ENCODE measurements at regions not wholly inside any gene's neighbourhood (a gene's known extent, or its start where the extent isn't known, plus 50 kb on each side); places are given as distances from the start of the nearest gene placed in this dataset.

DNA sequence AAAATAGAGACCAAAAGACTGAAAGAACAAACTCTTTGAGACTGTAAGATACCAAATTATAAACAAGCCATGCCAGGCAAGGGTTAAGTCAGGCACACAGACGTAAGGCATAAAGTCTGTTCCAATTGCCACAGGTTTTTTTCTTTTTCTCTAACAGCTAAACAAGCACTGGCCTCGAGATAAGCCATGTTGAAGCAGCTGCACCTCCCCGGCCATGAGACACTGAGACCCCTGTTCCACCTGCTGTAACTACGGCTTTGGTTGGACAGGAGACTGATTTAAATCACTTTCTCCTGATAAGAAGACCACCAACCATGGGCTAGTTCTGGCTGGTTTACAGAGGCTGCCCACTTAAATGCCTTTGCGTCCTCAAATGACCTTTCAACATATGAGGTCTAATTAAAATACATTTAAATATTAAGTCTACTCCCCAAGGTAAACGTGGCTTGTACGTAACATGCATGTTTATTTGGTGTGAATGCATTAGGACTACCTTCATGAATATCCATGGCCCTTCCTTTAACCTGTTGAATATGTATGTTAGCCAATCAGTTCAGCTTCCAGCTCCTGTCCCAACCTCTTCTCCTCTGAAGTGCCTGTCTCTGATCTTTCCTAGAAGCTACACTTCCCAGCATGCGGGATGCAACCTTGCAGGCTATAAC, 117.2 kb downstream of the CMPK2 start:
- H2AFZ ChIP-seq (ENCODE audit: low read depth, low read length) = no peak overlapping the region

GRCh38 chr2:6749962-6750361, 115.7 kb downstream of the CMPK2 start:
- H3K79me2 ChIP-seq (replicated peaks; ENCODE audit: insufficient read depth, low read length) = no peaks in the 10 kb centered on the region
- peaks cover 3% of the 10 kb centered on the region for H3F3A ChIP-seq (ENCODE audit: insufficient read depth, low read length, poor library complexity, severe bottlenecking)
- H3K9me2 ChIP-seq (ENCODE audit: insufficient read depth, low read length) = no peaks in the 10 kb centered on the region
- no peaks in the 10 kb centered on the region for H3K9me3 ChIP-seq (ENCODE audit: low read length)
- no peak overlapping the region for H3K4me3 ChIP-seq (ENCODE audit: low read length)
- no peaks in the 10 kb centered on the region for H3K36me3 ChIP-seq (ENCODE audit: insufficient read depth, low read length)
- no peaks in the 10 kb centered on the region for H3K27me3 ChIP-seq (ENCODE audit: insufficient read depth, low read depth, low read length)
- no peak overlapping the region for H2AFZ ChIP-seq (ENCODE audit: low read depth, low read length)
- H3K9ac ChIP-seq (ENCODE audit: low read length) = no peak overlapping the region
- H3K27ac ChIP-seq (ENCODE audit: low read length) = no peak overlapping the region
- H4K20me1 ChIP-seq (ENCODE audit: insufficient read depth) = no peaks in the 10 kb centered on the region
- H3K4me2 ChIP-seq (ENCODE audit: low read length) = no peak overlapping the region
- no peak for TF ChIP-seq EZH2 (IDR thresholded peaks at IDR 0.05; ENCODE audit: borderline replicate concordance, insufficient read depth, low read length, poor library complexity, severe bottlenecking)
- TF ChIP-seq EP300 (conservative IDR thresholded peaks at IDR 0.05; ENCODE audit: poor library complexity, severe bottlenecking) = no peak
- TF ChIP-seq TAF1 (IDR thresholded peaks at IDR 0.05; ENCODE audit: low read depth) = no peak
- TF ChIP-seq SMC3 (conservative IDR thresholded peaks at IDR 0.05; ENCODE audit: poor library complexity) = no peak
- TF ChIP-seq RAD21 (conservative IDR thresholded peaks at IDR 0.05) = no peak
- TF ChIP-seq, protein P1, sequence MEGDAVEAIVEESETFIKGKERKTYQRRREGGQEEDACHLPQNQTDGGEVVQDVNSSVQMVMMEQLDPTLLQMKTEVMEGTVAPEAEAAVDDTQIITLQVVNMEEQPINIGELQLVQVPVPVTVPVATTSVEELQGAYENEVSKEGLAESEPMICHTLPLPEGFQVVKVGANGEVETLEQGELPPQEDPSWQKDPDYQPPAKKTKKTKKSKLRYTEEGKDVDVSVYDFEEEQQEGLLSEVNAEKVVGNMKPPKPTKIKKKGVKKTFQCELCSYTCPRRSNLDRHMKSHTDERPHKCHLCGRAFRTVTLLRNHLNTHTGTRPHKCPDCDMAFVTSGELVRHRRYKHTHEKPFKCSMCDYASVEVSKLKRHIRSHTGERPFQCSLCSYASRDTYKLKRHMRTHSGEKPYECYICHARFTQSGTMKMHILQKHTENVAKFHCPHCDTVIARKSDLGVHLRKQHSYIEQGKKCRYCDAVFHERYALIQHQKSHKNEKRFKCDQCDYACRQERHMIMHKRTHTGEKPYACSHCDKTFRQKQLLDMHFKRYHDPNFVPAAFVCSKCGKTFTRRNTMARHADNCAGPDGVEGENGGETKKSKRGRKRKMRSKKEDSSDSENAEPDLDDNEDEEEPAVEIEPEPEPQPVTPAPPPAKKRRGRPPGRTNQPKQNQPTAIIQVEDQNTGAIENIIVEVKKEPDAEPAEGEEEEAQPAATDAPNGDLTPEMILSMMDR (IDR thresholded peaks at IDR 0.05; ENCODE audit: poor library complexity, severe bottlenecking) = no peak
- no peak for TF ChIP-seq MXI1 (conservative IDR thresholded peaks at IDR 0.05; ENCODE audit: poor library complexity, severe bottlenecking)

More for the DNA sequence above, 117.2 kb downstream of the CMPK2 start:
- Histone ChIP-seq H3K9me2 (ENCODE audit: insufficient read depth, low read length) (no peaks in the 10 kb centered on the region), H4K20me1 (ENCODE audit: insufficient read depth) (no peaks in the 10 kb centered on the region), H3K9me3 (ENCODE audit: low read length) (no peaks in the 10 kb centered on the region), H3K36me3 (ENCODE audit: insufficient read depth, low read length) (no peaks in the 10 kb centered on the region), H3K27ac (ENCODE audit: low read length) (no peak overlapping the region), H3K9ac (ENCODE audit: low read length) (no peak overlapping the region), H3K79me2 (replicated peaks; ENCODE audit: insufficient read depth, low read length) (no peaks in the 10 kb centered on the region), H3K27me3 (ENCODE audit: insufficient read depth, low read depth, low read length) (no peaks in the 10 kb centered on the region), H3K4me3 (ENCODE audit: low read length) (no peak overlapping the region), H3K4me2 (ENCODE audit: low read length) (no peak overlapping the region), H3F3A (ENCODE audit: insufficient read depth, low read length, poor library complexity, severe bottlenecking) (peaks cover 3% of the 10 kb centered on the region)
- TF ChIP-seq RAD21 (conservative IDR thresholded peaks at IDR 0.05) (no peak), REST (IDR thresholded peaks at IDR 0.05; ENCODE audit: borderline replicate concordance) (no peak), TAF1 (IDR thresholded peaks at IDR 0.05; ENCODE audit: low read depth) (no peak), EZH2 (IDR thresholded peaks at IDR 0.05; ENCODE audit: borderline replicate concordance, insufficient read depth, low read length, poor library complexity, severe bottlenecking) (no peak), MXI1 (conservative IDR thresholded peaks at IDR 0.05; ENCODE audit: poor library complexity, severe bottlenecking) (no peak), EP300 (conservative IDR thresholded peaks at IDR 0.05; ENCODE audit: poor library complexity, severe bottlenecking) (no peak), POLR2AphosphoS5 (IDR thresholded peaks at IDR 0.05) (no peak), SMC3 (conservative IDR thresholded peaks at IDR 0.05; ENCODE audit: poor library complexity) (no peak)
- TF ChIP-seq, protein P1 (IDR thresholded peaks at IDR 0.05; ENCODE audit: poor library complexity, severe bottlenecking) = no peak

Data from neural cell (in vitro differentiated cells).